ENCODE measurements at regions not wholly inside any gene's neighbourhood (a gene's known extent, or its start where the extent isn't known, plus 50 kb on each side); places are given as distances from the start of the nearest gene placed in this dataset.

DNA sequence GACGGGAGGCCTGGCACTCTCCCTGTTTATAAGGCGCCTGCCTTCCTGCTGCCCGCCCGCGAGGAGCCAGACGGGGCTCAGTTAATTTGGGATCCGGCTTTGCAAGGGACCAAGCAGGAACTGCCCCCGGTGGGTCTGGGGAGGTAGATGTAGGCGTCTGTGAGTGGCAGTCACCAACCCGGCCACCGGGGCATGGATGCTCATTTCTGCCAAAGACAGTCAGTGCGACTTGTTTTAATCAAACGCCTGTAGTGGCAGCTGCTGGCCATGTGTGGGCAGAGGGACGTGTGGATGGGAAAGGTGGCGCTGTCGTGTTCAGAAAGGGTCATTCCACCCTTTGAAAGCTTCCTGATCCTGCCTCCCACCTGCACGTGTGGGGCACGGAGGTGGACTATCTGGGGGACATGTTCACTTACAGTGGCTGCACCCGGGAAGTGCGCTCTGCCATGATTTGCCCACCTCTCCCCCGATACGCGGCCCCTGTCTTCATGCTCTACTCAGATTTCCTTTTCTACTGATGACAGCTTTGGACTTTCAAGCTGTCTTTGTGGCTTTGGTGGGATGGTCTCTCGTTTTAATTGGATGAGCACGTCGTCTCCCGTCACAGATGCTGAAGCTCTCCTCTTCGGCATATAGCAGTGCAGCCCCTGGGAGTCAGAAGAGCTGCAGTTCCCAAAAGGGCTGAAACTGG, 60.3 kb upstream of the CIBAR2 start (continued):
- TF ChIP-seq ZNF205 (CRISPR knock-in tag; IDR thresholded peaks at IDR 0.05) (0 out of 2 replicates have a peak, but pooled peaks have one; percentile 23), SMC3 (IDR thresholded peaks at IDR 0.05; ENCODE audit: low read length) (peak; percentile 78), CC2D1A (CRISPR knock-in tag; IDR thresholded peaks at IDR 0.05) (peak; percentile 57; the same call in 1 of the 2 replicates), ZNF431 (CRISPR knock-in tag; IDR thresholded peaks at IDR 0.05; ENCODE audit: borderline replicate concordance, low read depth) (peak; percentile 67; the same call in 1 of the 2 replicates), GFI1 (CRISPR knock-in tag; IDR thresholded peaks at IDR 0.05; ENCODE audit: borderline replicate concordance) (no peak), CEBPG (CRISPR knock-in tag; IDR thresholded peaks at IDR 0.05) (no peak), ZBTB7A (CRISPR knock-in tag; IDR thresholded peaks at IDR 0.05) (peak; percentile 40; the same call in 1 of the 2 replicates), ZNF12 (CRISPR knock-in tag; IDR thresholded peaks at IDR 0.05) (peak; percentile 27; the same call in 1 of the 2 replicates), MTF2 (CRISPR knock-in tag; IDR thresholded peaks at IDR 0.05; ENCODE audit: borderline replicate concordance) (peak; percentile 62; the same call in 1 of the 2 replicates), ZNF557 (CRISPR knock-in tag; IDR thresholded peaks at IDR 0.05) (no peak), ZNF253 (CRISPR knock-in tag; IDR thresholded peaks at IDR 0.05; ENCODE audit: borderline replicate concordance) (0 out of 2 replicates have a peak, but pooled peaks have one; percentile 3), ARNT (IDR thresholded peaks at IDR 0.05) (no peak), RARG (CRISPR knock-in tag; IDR thresholded peaks at IDR 0.05; ENCODE audit: low read depth) (no peak), KDM5B (CRISPR knock-in tag; IDR thresholded peaks at IDR 0.05; ENCODE audit: borderline replicate concordance) (peak; percentile 33; the same call in 1 of the 2 replicates), ZNF232 (CRISPR knock-in tag; IDR thresholded peaks at IDR 0.05; ENCODE audit: borderline replicate concordance) (0 out of 2 replicates have a peak, but pooled peaks have one; percentile 32)
- TF ChIP-seq, protein P1, sequence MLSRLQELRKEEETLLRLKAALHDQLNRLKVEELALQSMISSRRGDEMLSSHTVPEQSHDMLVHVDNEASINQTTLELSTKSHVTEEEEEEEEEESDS (CRISPR knock-in tag; IDR thresholded peaks at IDR 0.05; ENCODE audit: borderline replicate concordance), result peak; percentile 70; the same call in 1 of the 2 replicates
- TF ChIP-seq, protein P2, sequence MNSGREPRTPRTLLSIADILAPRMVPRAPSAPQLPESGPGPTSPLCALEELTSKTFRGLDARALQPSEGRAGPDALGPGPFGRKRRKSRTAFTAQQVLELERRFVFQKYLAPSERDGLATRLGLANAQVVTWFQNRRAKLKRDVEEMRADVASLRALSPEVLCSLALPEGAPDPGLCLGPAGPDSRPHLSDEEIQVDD (CRISPR knock-in tag; IDR thresholded peaks at IDR 0.05; ENCODE audit: borderline replicate concordance), result 0 out of 2 replicates have a peak, but pooled peaks have one; percentile 38
- TF ChIP-seq, protein P3, sequence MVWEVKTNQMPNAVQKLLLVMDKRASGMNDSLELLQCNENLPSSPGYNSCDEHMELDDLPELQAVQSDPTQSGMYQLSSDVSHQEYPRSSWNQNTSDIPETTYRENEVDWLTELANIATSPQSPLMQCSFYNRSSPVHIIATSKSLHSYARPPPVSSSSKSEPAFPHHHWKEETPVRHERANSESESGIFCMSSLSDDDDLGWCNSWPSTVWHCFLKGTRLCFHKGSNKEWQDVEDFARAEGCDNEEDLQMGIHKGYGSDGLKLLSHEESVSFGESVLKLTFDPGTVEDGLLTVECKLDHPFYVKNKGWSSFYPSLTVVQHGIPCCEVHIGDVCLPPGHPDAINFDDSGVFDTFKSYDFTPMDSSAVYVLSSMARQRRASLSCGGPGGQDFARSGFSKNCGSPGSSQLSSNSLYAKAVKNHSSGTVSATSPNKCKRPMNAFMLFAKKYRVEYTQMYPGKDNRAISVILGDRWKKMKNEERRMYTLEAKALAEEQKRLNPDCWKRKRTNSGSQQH (CRISPR knock-in tag; IDR thresholded peaks at IDR 0.05; ENCODE audit: low read depth), result peak; percentile 87; the same call in 1 of the 2 replicates
- TF ChIP-seq, protein P4, sequence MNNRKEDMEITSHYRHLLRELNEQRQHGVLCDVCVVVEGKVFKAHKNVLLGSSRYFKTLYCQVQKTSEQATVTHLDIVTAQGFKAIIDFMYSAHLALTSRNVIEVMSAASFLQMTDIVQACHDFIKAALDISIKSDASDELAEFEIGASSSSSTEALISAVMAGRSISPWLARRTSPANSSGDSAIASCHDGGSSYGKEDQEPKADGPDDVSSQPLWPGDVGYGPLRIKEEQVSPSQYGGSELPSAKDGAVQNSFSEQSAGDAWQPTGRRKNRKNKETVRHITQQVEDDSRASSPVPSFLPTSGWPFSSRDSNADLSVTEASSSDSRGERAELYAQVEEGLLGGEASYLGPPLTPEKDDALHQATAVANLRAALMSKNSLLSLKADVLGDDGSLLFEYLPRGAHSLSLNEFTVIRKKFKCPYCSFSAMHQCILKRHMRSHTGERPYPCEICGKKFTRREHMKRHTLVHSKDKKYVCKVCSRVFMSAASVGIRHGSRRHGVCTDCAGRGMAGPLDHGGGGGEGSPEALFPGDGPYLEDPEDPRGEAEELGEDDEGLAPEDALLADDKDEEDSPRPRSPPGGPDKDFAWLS (CRISPR knock-in tag; IDR thresholded peaks at IDR 0.05; ENCODE audit: borderline replicate concordance), result 0 out of 2 replicates have a peak, but pooled peaks have one; percentile 74
- TF ChIP-seq, protein P5, sequence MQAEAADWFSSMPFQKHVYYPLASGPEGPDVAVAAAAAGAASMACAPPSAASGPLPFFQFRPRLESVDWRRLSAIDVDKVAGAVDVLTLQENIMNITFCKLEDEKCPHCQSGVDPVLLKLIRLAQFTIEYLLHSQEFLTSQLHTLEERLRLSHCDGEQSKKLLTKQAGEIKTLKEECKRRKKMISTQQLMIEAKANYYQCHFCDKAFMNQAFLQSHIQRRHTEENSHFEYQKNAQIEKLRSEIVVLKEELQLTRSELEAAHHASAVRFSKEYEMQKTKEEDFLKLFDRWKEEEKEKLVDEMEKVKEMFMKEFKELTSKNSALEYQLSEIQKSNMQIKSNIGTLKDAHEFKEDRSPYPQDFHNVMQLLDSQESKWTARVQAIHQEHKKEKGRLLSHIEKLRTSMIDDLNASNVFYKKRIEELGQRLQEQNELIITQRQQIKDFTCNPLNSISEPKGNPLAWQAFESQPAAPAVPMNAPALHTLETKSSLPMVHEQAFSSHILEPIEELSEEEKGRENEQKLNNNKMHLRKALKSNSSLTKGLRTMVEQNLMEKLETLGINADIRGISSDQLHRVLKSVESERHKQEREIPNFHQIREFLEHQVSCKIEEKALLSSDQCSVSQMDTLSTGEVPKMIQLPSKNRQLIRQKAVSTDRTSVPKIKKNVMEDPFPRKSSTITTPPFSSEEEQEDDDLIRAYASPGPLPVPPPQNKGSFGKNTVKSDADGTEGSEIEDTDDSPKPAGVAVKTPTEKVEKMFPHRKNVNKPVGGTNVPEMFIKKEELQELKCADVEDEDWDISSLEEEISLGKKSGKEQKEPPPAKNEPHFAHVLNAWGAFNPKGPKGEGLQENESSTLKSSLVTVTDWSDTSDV (CRISPR knock-in tag; IDR thresholded peaks at IDR 0.05), result 0 out of 2 replicates have a peak, but pooled peaks have one; percentile 49
- TF ChIP-seq, protein P6, sequence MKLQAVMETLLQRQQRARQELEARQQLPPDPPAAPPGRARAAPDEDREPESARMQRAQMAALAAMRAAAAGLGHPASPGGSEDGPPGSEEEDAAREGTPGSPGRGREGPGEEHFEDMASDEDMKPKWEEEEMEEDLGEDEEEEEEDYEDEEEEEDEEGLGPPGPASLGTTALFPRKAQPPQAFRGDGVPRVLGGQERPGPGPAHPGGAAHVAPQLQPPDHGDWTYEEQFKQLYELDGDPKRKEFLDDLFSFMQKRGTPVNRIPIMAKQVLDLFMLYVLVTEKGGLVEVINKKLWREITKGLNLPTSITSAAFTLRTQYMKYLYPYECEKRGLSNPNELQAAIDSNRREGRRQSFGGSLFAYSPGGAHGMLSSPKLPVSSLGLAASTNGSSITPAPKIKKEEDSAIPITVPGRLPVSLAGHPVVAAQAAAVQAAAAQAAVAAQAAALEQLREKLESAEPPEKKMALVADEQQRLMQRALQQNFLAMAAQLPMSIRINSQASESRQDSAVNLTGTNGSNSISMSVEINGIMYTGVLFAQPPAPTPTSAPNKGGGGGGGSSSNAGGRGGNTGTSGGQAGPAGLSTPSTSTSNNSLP (IDR thresholded peaks at IDR 0.05; ENCODE audit: low read depth, low read length), result peak; percentile 54; the same call in 1 of the 2 replicates
